Spleen (tissue), 11 donors: ENCODE measurements at regions not wholly inside any gene's neighbourhood (a gene's known extent, or its start where the extent isn't known, plus 50 kb on each side); places are given as distances from the start of the nearest gene placed in this dataset.

Experiments used
- DNase-seq: peaks from one replicate; pipeline ENCODE4 v3.0.0-alpha.2; 2020
- H3K27ac ChIP-seq, 8 donors: fragments of 200-600 bp; sonication (generic) in 7 of 8; 1 replicate in 4 of 8; 2 replicates in 4 of 8; pipeline versions ENCODE4 v1.5.0 to v1.8.0; 2016 to 2021; ENCODE audit warnings: inconsistent platforms in 4 of 8, mild to moderate bottlenecking in 4 of 8, moderate library complexity in 1 of 8
- H3K27me3 ChIP-seq, 7 donors: fragments of 200-600 bp; sonication (generic) in 6 of 7; replicated peaks in 1 of 7; 1 replicate in 4 of 7; 2 replicates in 3 of 7; pipeline versions ENCODE4 v1.5.0 to v1.8.0; 2016 to 2021; ENCODE audit warnings: inconsistent platforms in 3 of 7, mild to moderate bottlenecking in 1 of 7
- H3K36me3 ChIP-seq, 6 donors: fragments of 200-600 bp; sonication (generic) in 5 of 6; 1 replicate in 4 of 6; 2 replicates in 2 of 6; pipeline versions ENCODE4 v1.5.0 to v1.8.0; 2016 to 2021; ENCODE audit warnings: inconsistent platforms in 2 of 6
- H3K4me1 ChIP-seq, 6 donors: fragments of 200-600 bp; sonication (generic) in 5 of 6; 1 replicate in 3 of 6; 2 replicates in 3 of 6; pipeline versions ENCODE4 v1.5.0 to v1.8.0; 2016 to 2021; ENCODE audit warnings: inconsistent platforms in 3 of 6
- H3K4me3 ChIP-seq, 8 donors: fragments of 200-600 bp; sonication (generic) in 7 of 8; 1 replicate in 4 of 8; 2 replicates in 4 of 8; pipeline versions ENCODE4 v1.5.0 to v1.8.0; 2016 to 2021; ENCODE audit warnings: inconsistent platforms in 4 of 8, mild to moderate bottlenecking in 4 of 8, moderate library complexity in 2 of 8
- H3K9me3 ChIP-seq, 8 donors: fragments of 200-600 bp; sonication (generic) in 7 of 8; 1 replicate in 4 of 8; 2 replicates in 4 of 8; pipeline versions ENCODE4 v1.5.0 to v1.8.0; 2016 to 2021; ENCODE audit warnings: inconsistent platforms in 4 of 8
- POLR2A ChIP-seq, 3 donors: fragments of 450-650 bp; IDR thresholded peaks; one replicate each; pipeline ENCODE4 v1.5.1; 2017; ENCODE audit warnings: antibody characterized with exemption in 3 of 3, mild to moderate bottlenecking in 1 of 3
- POLR2AphosphoS5 ChIP-seq, 3 donors: sonication (generic); formaldehyde crosslinking; IDR thresholded peaks; one replicate each; pipeline ENCODE4 v1.5.1; 2017; ENCODE audit warnings: antibody characterized with exemption in 3 of 3
- WGBS, 5 donors: extraction: QIAGEN DNeasy Blood & Tissue Kit in 3 of 5; methylation state at CpG; one replicate each; pipeline versions ENCODE4 v1.1.5 to v1.1.7; 2013 to 2018; 5-methylcytosine and 5-hydroxymethylcytosine counted together
- intact Hi-C: fragments of 100-400 bp; cut with DNase I; formaldehyde crosslinking; loops from one replicate; pipeline ENCODE4 v1.15.0; 2023; ENCODE audit warnings: low total_unique reads
- TF ChIP-seq, protein P1 (sequence below), 11 experiments: fragments of 200-600 bp in 7 of 11; fragments of 450-650 bp in 4 of 11; sonication (generic) in 4 of 11; IDR thresholded peaks in 8 of 11; conservative IDR thresholded peaks in 3 of 11; 1 replicate in 7 of 11; 2 replicates in 4 of 11; pipeline versions ENCODE4 v1.4.0 to v1.8.0; 2016 to 2021; ENCODE audit warnings: antibody characterized with exemption in 11 of 11, inconsistent platforms in 4 of 11, mild to moderate bottlenecking in 1 of 11
- donor health status: healthy with polysubstance abuse.
- donor health status: DM: no; HTN: no; CAD: no; lungs with moderate emphysema.
- donor health status: DM: no; HTN: no; CAD: no.
- donor health status: Bipolar disorder and iron deficiency.
- donor health status: healthy.
- donor health status: DM: no; HTN: no; CAD: no.
- donor health status: DM: yes; HTN: yes; CAD: no.

- H3K4me1 ChIP-seq: no peaks in the 10 kb centered on the region
- no peak overlapping the region for H3K4me3 ChIP-seq
- intact Hi-C loops: no loop called here
- WGBS, 5 donors: 43 to 59% (median 50%) methylated on average over 2 of the region's 2 CpGs
- no peak overlapping the region for H3K27ac ChIP-seq
- DNase-seq: no peak
- peaks cover 0 to 14% (median 8%) of the 10 kb centered on the region in 8 donors for H3K9me3 ChIP-seq
- no peaks in the 10 kb centered on the region for H3K27me3 ChIP-seq
- H3K36me3 ChIP-seq: no peaks in the 10 kb centered on the region
- TF ChIP-seq POLR2A (IDR thresholded peaks at IDR 0.05): no peak
- TF ChIP-seq POLR2AphosphoS5 (IDR thresholded peaks at IDR 0.05): no peak
- TF ChIP-seq, protein P1, sequence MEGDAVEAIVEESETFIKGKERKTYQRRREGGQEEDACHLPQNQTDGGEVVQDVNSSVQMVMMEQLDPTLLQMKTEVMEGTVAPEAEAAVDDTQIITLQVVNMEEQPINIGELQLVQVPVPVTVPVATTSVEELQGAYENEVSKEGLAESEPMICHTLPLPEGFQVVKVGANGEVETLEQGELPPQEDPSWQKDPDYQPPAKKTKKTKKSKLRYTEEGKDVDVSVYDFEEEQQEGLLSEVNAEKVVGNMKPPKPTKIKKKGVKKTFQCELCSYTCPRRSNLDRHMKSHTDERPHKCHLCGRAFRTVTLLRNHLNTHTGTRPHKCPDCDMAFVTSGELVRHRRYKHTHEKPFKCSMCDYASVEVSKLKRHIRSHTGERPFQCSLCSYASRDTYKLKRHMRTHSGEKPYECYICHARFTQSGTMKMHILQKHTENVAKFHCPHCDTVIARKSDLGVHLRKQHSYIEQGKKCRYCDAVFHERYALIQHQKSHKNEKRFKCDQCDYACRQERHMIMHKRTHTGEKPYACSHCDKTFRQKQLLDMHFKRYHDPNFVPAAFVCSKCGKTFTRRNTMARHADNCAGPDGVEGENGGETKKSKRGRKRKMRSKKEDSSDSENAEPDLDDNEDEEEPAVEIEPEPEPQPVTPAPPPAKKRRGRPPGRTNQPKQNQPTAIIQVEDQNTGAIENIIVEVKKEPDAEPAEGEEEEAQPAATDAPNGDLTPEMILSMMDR (IDR thresholded peaks at IDR 0.05 in 8 of 11, conservative IDR thresholded peaks at IDR 0.05 in 3 of 11): no peak
These were observed 161.0 kb upstream of the ANKRD50 start for GRCh38 chr4:124873361-124874171.

DNA sequence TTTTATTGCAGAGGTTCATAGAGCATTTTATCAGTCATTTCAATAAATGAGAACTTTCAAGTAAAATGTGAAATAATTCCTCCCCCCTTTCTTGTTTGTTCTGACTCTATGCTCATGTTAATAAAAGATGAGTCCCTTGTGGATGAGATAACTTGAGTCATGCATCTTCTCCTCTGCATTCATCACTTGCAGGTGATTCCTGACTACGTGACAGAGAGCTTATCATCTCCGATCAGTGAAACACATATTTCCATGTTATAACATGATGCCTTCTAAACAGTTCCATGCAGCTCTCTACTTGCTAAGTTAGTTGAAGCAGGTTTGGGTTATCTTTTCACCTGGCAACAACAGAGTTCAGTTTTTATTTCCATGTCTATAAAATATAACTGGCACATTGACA, 160.1 kb upstream of the ANKRD50 start:
- WGBS, 5 donors: 83 to 94% (median 86%) methylated on average over 2 of the region's 2 CpGs
- intact Hi-C loops: no loop called here
- DNase-seq: no peak
- Histone ChIP-seq H3K36me3 (no peaks in the 10 kb centered on the region), H3K4me3 (no peak overlapping the region), H3K4me1 (no peaks in the 10 kb centered on the region), H3K27ac (no peak overlapping the region), H3K27me3 (no peaks in the 10 kb centered on the region), H3K9me3 (peaks cover 0 to 12% (median 8%) of the 10 kb centered on the region in 8 donors)
- TF ChIP-seq POLR2A (IDR thresholded peaks at IDR 0.05): no peak
- TF ChIP-seq, protein P1 (IDR thresholded peaks at IDR 0.05 in 8 of 11, conservative IDR thresholded peaks at IDR 0.05 in 3 of 11): no peak
- TF ChIP-seq POLR2AphosphoS5 (IDR thresholded peaks at IDR 0.05): no peak

DNA sequence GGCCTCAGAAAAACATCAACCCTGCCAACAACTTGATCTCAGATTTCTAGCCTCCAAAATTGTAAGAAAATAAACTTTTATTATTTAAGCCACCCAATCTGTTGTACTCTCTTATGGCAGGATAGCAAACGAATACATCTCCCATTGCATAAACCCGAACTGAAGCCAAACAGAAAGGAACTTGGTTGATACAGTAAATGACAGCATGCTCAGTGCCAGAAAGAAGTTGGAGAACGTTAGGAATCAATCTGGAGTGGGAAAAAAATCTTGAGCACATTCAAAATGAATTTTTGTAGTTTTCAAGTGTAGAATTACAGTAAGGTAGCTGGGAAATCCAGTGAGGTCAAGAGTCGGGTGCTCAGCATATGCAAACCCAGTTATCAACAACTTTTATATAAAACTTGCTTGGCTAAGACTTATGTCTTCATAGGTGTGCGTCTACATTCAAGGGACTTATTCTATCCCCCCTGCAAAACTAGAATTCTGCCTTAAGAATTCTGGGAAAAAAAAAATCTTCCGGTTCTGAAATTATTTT, 157.5 kb upstream of the ANKRD50 start:
- Histone ChIP-seq H3K27ac (no peak overlapping the region), H3K36me3 (no peaks in the 10 kb centered on the region), H3K4me3 (no peak overlapping the region), H3K4me1 (no peaks in the 10 kb centered on the region), H3K9me3 (no peaks in the 10 kb centered on the region), H3K27me3 (no peaks in the 10 kb centered on the region)
- DNase-seq: no peak
- TF ChIP-seq POLR2A (IDR thresholded peaks at IDR 0.05) (no peak), POLR2AphosphoS5 (IDR thresholded peaks at IDR 0.05) (no peak)
- TF ChIP-seq, protein P1 (IDR thresholded peaks at IDR 0.05 in 8 of 11, conservative IDR thresholded peaks at IDR 0.05 in 3 of 11): no peak
- intact Hi-C loops: no loop called here
- WGBS, 5 donors: 78 to 88% (median 79%) methylated on average over 6 of the region's 6 CpGs

DNA sequence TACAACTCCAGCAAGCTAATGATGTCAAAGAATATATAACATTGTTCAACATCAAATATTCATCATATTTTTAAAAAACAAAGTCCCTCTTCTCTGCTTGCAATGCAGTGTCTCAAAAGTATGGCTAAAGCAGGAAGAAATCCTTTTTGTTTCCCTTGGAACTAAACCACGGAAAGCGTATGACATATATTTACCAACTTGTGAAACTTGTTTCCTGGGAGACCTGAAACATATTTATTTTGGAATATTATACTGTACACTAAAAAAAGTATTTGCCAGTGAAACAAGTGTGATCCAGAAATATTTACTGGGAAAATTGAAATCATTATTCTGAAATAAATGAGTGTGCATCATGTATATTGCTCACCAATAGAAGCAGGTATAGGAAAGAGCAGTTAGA, 156.0 kb upstream of the ANKRD50 start:
- no peaks in the 10 kb centered on the region for H3K36me3 ChIP-seq
- TF ChIP-seq POLR2A (IDR thresholded peaks at IDR 0.05) (no peak), POLR2AphosphoS5 (IDR thresholded peaks at IDR 0.05) (no peak)
- TF ChIP-seq, protein P1 (IDR thresholded peaks at IDR 0.05 in 8 of 11, conservative IDR thresholded peaks at IDR 0.05 in 3 of 11): no peak
- no peak overlapping the region for H3K27ac ChIP-seq
- DNase-seq: no peak
- no peaks in the 10 kb centered on the region for H3K27me3 ChIP-seq
- no peaks in the 10 kb centered on the region for H3K9me3 ChIP-seq
- H3K4me1 ChIP-seq: no peaks in the 10 kb centered on the region
- no peak overlapping the region for H3K4me3 ChIP-seq
- intact Hi-C loops: no loop called here
- 89 to 95% (median 93%) methylated on average over 2 of the region's 2 CpGs for WGBS, 5 donors
